ENCODE measurements at regions not wholly inside any gene's neighbourhood (a gene's known extent, or its start where the extent isn't known, plus 50 kb on each side); places are given as distances from the start of the nearest gene placed in this dataset.
"Not testable (repeated sequence)": the region's sequence is repeated elsewhere in the genome, so short reads cannot be mapped to it uniquely, and the experiment has no call there.

- no peak for DNase-seq
Measured at GRCh38 chr16:73949574-73950320, 346.9 kb upstream of the PSMD7 start.

GRCh38 chr16:73945631-73946030 lies 351.0 kb upstream of the PSMD7 start:
- no peak for DNase-seq

- DNase-seq, result not testable (repeated sequence)
Measured at GRCh38 chr16:73943184-73943583, 353.4 kb upstream of the PSMD7 start.

GRCh38 chr16:73940786-73941185 lies 355.8 kb upstream of the PSMD7 start:
- DNase-seq, result not testable (repeated sequence)

- DNase-seq, result no peak
Measured at GRCh38 chr16:73923951-73924350, 372.7 kb upstream of the PSMD7 start.

- DNase-seq, result no peak
Measured at GRCh38 chr16:73921295-73921694, 375.3 kb upstream of the PSMD7 start.

- DNase-seq, result no peak
Measured at GRCh38 chr16:73916829-73917594, 379.6 kb upstream of the PSMD7 start.

- no peak for DNase-seq
Measured at GRCh38 chr16:73915935-73916334, 380.7 kb upstream of the PSMD7 start.

GRCh38 chr16:73915140-73915539 lies 381.5 kb upstream of the PSMD7 start:
- DNase-seq, result no peak

- DNase-seq, result no peak
Measured at GRCh38 chr16:73912850-73913249, 383.8 kb upstream of the PSMD7 start.

- no peak for DNase-seq
Measured at GRCh38 chr16:73912281-73912680, 384.3 kb upstream of the PSMD7 start.

GRCh38 chr16:73909529-73910035 lies 387.0 kb upstream of the PSMD7 start:
- no peak for DNase-seq

GRCh38 chr16:73891129-73891542 lies 405.5 kb upstream of the PSMD7 start:
- no peak for DNase-seq

- DNase-seq, result no peak
Measured at GRCh38 chr16:73890186-73891128, 406.2 kb upstream of the PSMD7 start.

GRCh38 chr16:73888840-73889490 lies 407.6 kb upstream of the PSMD7 start:
- DNase-seq, result no peak

GRCh38 chr16:73887911-73888310 lies 408.7 kb upstream of the PSMD7 start:
- DNase-seq, result no peak

- no peak for DNase-seq
Measured at GRCh38 chr16:73886426-73886825, 410.2 kb upstream of the PSMD7 start.

GRCh38 chr16:73885319-73885718 lies 411.3 kb upstream of the PSMD7 start:
- no peak for DNase-seq

GRCh38 chr16:73883841-73884240 lies 412.8 kb upstream of the PSMD7 start:
- no peak for DNase-seq

GRCh38 chr16:73883126-73883525 lies 413.5 kb upstream of the PSMD7 start:
- DNase-seq, result no peak

- no peak for DNase-seq
Measured at GRCh38 chr16:73882651-73883050, 414.0 kb upstream of the PSMD7 start.

GRCh38 chr16:73882033-73882432 lies 414.6 kb upstream of the PSMD7 start:
- DNase-seq, result no peak
